Endothelial cell of umbilical vein (primary cell): ENCODE measurements at regions not wholly inside any gene's neighbourhood (a gene's known extent, or its start where the extent isn't known, plus 50 kb on each side); places are given as distances from the start of the nearest gene placed in this dataset.

Source experiments
- BruUV-seq: library from RNA; stranded (reverse); fragments of 400-500 nt; replicated peaks from 2 replicates; lab custom pipeline; 2021; lab: Mats Ljungman, UMichigan
- CTCF ChIA-PET: fragments of 300-600, 350-600 bp; sonication (Branson Sonifier 250); formaldehyde crosslinking; loops from one replicate; lab custom pipeline; 2021; ENCODE audit warnings: antibody characterized with exemption, inconsistent platforms; lab: Charles Lee
- POLR2A ChIA-PET: fragments of 300-600, 350-600 bp; sonication (Branson Sonifier 250); formaldehyde crosslinking; loops from one replicate; lab custom pipeline; 2021; ENCODE audit warnings: antibody characterized with exemption, inconsistent platforms; lab: Charles Lee
- DNase-seq: peaks from one replicate; pipeline ENCODE4 v3.0.0-alpha.2; 2011; ENCODE audit warnings: low read depth, low spot score
- FAIRE-seq: peaks from 2 replicates; lab custom pipeline; 2011; peaks lifted over from hg19 to GRCh38; lab: Jason Lieb, UNC
- H2AFZ ChIP-seq: 2 replicates; pipeline ENCODE4 v1.6.0; 2012; ENCODE audit warnings: low read depth, low read length, control low read depth, inconsistent platforms
- H3K27ac ChIP-seq: 2 replicates; pipeline ENCODE4 v1.5.1; 2011; ENCODE audit warnings: low read depth, mild to moderate bottlenecking, control low read depth, low read length, moderate library complexity; ENCODE audit not compliant: insufficient read depth
- H3K27me3 ChIP-seq, 2 experiments: 2 replicates each; pipeline versions ENCODE4 v1.6.0 to v1.6.1; 2011; ENCODE audit warnings: low read length in 2 of 2, mixed read lengths in 1 of 2; ENCODE audit not compliant: control insufficient read depth in 2 of 2, insufficient read depth in 2 of 2
- H3K36me3 ChIP-seq, 2 experiments: 2 replicates in 1 of 2; 3 replicates in 1 of 2; pipeline ENCODE4 v1.5.1; 2011; ENCODE audit warnings: low read length in 2 of 2, mild to moderate bottlenecking in 1 of 2, moderate library complexity in 1 of 2; ENCODE audit not compliant: control insufficient read depth in 2 of 2, insufficient read depth in 2 of 2; ENCODE audit errors: extremely low read depth in 1 of 2
- H3K4me1 ChIP-seq: 3 replicates; pipeline ENCODE4 v1.5.1; 2011; ENCODE audit warnings: mild to moderate bottlenecking, low read length; ENCODE audit not compliant: control insufficient read depth, insufficient read depth; ENCODE audit errors: extremely low read depth
- H3K4me2 ChIP-seq: 2 replicates; pipeline ENCODE4 v1.6.1; 2011; ENCODE audit warnings: low read length, control low read depth, mixed read lengths; ENCODE audit not compliant: insufficient read depth
- H3K4me3 ChIP-seq, 3 experiments: fragments of 200-600 bp in 1 of 3; sonication (generic), shearing (Covaris generic) in 1 of 3; replicated peaks in 1 of 3; 2 replicates each; pipeline ENCODE4 v1.5.1; 2011 to 2016; ENCODE audit warnings: control low read depth in 3 of 3, low read length in 3 of 3, mild to moderate bottlenecking in 2 of 3, inconsistent platforms in 1 of 3, low read depth in 1 of 3, moderate library complexity in 1 of 3; ENCODE audit not compliant: insufficient read depth in 1 of 3
- H3K79me2 ChIP-seq: 2 replicates; pipeline ENCODE4 v1.6.0; 2012; ENCODE audit warnings: low read length, inconsistent platforms; ENCODE audit not compliant: control insufficient read depth, insufficient read depth
- H3K9ac ChIP-seq: replicated peaks from 2 replicates; pipeline ENCODE3; 2011; ENCODE audit warnings: low read length, control low read depth; ENCODE audit not compliant: insufficient read depth; ENCODE audit errors: extremely low read depth
- H3K9me1 ChIP-seq: replicated peaks from 3 replicates; pipeline ENCODE4 v1.6.0; 2011; ENCODE audit warnings: mild to moderate bottlenecking, low read length; ENCODE audit not compliant: control insufficient read depth, insufficient read depth; ENCODE audit errors: extremely low read depth
- H3K9me3 ChIP-seq: replicated peaks from 2 replicates; pipeline ENCODE4 v1.5.1; 2012; ENCODE audit warnings: low read length, inconsistent platforms; ENCODE audit not compliant: control insufficient read depth, insufficient read depth
- H4K20me1 ChIP-seq: replicated peaks from 2 replicates; pipeline ENCODE3; 2011; ENCODE audit warnings: mild to moderate bottlenecking, low read length; ENCODE audit not compliant: control insufficient read depth, insufficient read depth; ENCODE audit errors: extremely low read depth
- EZH2 ChIP-seq: IDR thresholded peaks from 2 replicates; pipeline ENCODE4 v1.6.1; 2012; ENCODE audit warnings: borderline replicate concordance, low read depth, mild to moderate bottlenecking, moderate library complexity, low read length, inconsistent platforms; ENCODE audit not compliant: severe bottlenecking
- FOS ChIP-seq: IDR thresholded peaks from 2 replicates; pipeline ENCODE4 v1.6.1; 2011; ENCODE audit warnings: mild to moderate bottlenecking, low read length, moderate library complexity, borderline replicate concordance; ENCODE audit not compliant: insufficient read depth
- GATA2 ChIP-seq: IDR thresholded peaks from 2 replicates; pipeline ENCODE4 v1.7.0; 2011; ENCODE audit warnings: low read depth, mild to moderate bottlenecking, moderate library complexity, mixed read lengths, low read length; ENCODE audit not compliant: insufficient read length, insufficient read depth
- JUN ChIP-seq: IDR thresholded peaks from 2 replicates; pipeline ENCODE4 v1.6.1; 2011; ENCODE audit warnings: borderline replicate concordance, low read depth; ENCODE audit not compliant: insufficient read length, insufficient read depth
- MYC ChIP-seq: IDR thresholded peaks from one replicate; pipeline ENCODE4 v1.6.1; 2011; ENCODE audit warnings: mild to moderate bottlenecking, low read depth, low read length
- POLR2A ChIP-seq: IDR thresholded peaks from 2 replicates; pipeline ENCODE4 v1.6.1; 2012; ENCODE audit warnings: low read depth, mild to moderate bottlenecking, control low read depth, low read length
- POLR2AphosphoS5 ChIP-seq: IDR thresholded peaks from 2 replicates; pipeline ENCODE4 v1.6.1; 2012; ENCODE audit warnings: low read depth, mild to moderate bottlenecking, control low read depth, low read length, moderate library complexity; ENCODE audit not compliant: insufficient read depth
- dilution Hi-C: fragments of 300-500 bp; cut with MboI; formaldehyde crosslinking; loops from one replicate; pipeline ENCODE4 v1.15.0; 2019; ENCODE audit warnings: low sequenced_read_pairs; ENCODE audit not compliant: extremely low pct_ligation_motif_present
- intact Hi-C: fragments of 100-400 bp; cut with micrococcal nuclease; formaldehyde crosslinking; loops from one replicate; pipeline ENCODE4 v1.10.0; 2022
- TF ChIP-seq, protein P1 (sequence below): IDR thresholded peaks from 2 replicates; pipeline ENCODE4 v1.6.1; 2011; ENCODE audit not compliant: insufficient read depth, insufficient read length
- TF ChIP-seq, protein P2 (sequence below), 2 donors: IDR thresholded peaks; 1 replicate in 1 of 2; 2 replicates in 1 of 2; pipeline ENCODE4 v1.5.1; 2011; ENCODE audit warnings: low read length in 2 of 2, mild to moderate bottlenecking in 2 of 2, moderate library complexity in 2 of 2, control low read depth in 1 of 2, inconsistent platforms in 1 of 2, low read depth in 1 of 2; ENCODE audit not compliant: insufficient read depth in 1 of 2; ENCODE audit errors: extremely low read depth in 1 of 2

GRCh38 chrY:7815921-7816320, 904.4 kb upstream of the AMELY start:
- Histone ChIP-seq H3K9ac (no peak overlapping the region), H3K9me1 (no peaks in the 10 kb centered on the region), H3K79me2 (no peaks in the 10 kb centered on the region), H3K36me3 (no peaks in the 10 kb centered on the region), H2AFZ (no peak overlapping the region), H3K4me2 (no peak overlapping the region), H3K4me3 (no peak overlapping the region), H3K9me3 (no peaks in the 10 kb centered on the region), H3K4me1 (no peaks in the 10 kb centered on the region), H3K27ac (no peak overlapping the region), H4K20me1 (no peaks in the 10 kb centered on the region), H3K27me3 (no peaks in the 10 kb centered on the region)
- no peak for FAIRE-seq
- TF ChIP-seq, protein P1, sequence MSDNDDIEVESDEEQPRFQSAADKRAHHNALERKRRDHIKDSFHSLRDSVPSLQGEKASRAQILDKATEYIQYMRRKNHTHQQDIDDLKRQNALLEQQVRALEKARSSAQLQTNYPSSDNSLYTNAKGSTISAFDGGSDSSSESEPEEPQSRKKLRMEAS = no peak
- TF ChIP-seq JUN = peak; percentile 33
- BruUV-seq = no TSS peak
- DNase-seq = peak; percentile 20
- CTCF ChIA-PET = no interaction called here
- dilution Hi-C loops (no loop called here), intact Hi-C loops (loop anchor here (10.0 kb wide), 1 partner anchor 851 kb away; no protein-coding TSS in a partner anchor)
- POLR2A ChIA-PET = no interaction called here

DNA sequence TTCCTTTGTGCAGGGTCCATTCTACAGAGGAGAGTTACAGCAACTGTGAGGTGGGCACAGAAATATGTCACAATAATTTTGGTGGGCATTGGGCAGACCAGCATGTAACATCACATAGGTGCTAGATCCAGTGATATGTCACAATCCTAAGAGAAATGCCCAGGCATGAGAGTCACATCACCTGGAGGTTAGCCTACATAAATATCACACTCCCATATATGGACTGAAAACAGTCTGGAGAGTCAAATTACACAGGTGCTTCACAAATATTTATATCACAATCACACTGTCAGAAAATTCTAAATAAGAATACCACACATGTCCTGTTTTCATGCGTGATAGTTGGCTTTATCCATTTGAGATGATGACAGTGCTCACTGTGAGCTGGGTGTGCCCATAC, 903.7 kb upstream of the AMELY start:
- no TSS peak for BruUV-seq
- no peak for TF ChIP-seq MYC
- TF ChIP-seq POLR2A = no peak
- TF ChIP-seq EZH2 = no peak
- no peak for TF ChIP-seq GATA2
- no peak for TF ChIP-seq POLR2AphosphoS5
- TF ChIP-seq JUN = no peak
- TF ChIP-seq FOS = no peak
- TF ChIP-seq, protein P1 = no peak
- TF ChIP-seq, protein P2, sequence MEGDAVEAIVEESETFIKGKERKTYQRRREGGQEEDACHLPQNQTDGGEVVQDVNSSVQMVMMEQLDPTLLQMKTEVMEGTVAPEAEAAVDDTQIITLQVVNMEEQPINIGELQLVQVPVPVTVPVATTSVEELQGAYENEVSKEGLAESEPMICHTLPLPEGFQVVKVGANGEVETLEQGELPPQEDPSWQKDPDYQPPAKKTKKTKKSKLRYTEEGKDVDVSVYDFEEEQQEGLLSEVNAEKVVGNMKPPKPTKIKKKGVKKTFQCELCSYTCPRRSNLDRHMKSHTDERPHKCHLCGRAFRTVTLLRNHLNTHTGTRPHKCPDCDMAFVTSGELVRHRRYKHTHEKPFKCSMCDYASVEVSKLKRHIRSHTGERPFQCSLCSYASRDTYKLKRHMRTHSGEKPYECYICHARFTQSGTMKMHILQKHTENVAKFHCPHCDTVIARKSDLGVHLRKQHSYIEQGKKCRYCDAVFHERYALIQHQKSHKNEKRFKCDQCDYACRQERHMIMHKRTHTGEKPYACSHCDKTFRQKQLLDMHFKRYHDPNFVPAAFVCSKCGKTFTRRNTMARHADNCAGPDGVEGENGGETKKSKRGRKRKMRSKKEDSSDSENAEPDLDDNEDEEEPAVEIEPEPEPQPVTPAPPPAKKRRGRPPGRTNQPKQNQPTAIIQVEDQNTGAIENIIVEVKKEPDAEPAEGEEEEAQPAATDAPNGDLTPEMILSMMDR (IDR thresholded peaks at IDR 0.05; ENCODE audit: extremely low read depth in 1 of 2, insufficient read depth in 1 of 2, low read depth in 1 of 2, low read length in 2 of 2) = no peak
- Histone ChIP-seq H3K36me3 (no peaks in the 10 kb centered on the region), H3K27me3 (no peaks in the 10 kb centered on the region), H3K4me1 (no peaks in the 10 kb centered on the region), H3K27ac (no peak overlapping the region), H3K9ac (no peak overlapping the region), H3K9me1 (no peaks in the 10 kb centered on the region), H4K20me1 (no peaks in the 10 kb centered on the region), H3K4me3 (no peak overlapping the region), H2AFZ (no peak overlapping the region), H3K79me2 (no peaks in the 10 kb centered on the region), H3K4me2 (no peak overlapping the region), H3K9me3 (no peaks in the 10 kb centered on the region)
- ChIA-PET POLR2A (no interaction called here), CTCF (no interaction called here)
- dilution Hi-C loops = no loop called here
- intact Hi-C loops = loop anchor here (10.0 kb wide), 1 partner anchor 850 kb away; no protein-coding TSS in a partner anchor
- FAIRE-seq (no peak), DNase-seq (no peak)
